ENCODE measurements at regions not wholly inside any gene's neighbourhood (a gene's known extent, or its start where the extent isn't known, plus 50 kb on each side); places are given as distances from the start of the nearest gene placed in this dataset.

GRCh38 chr3:72004749-72005292 lies 219.9 kb upstream of the PROK2 start:
- DNase-seq (ENCODE audit: low read depth), result no peak

- no peak for DNase-seq (ENCODE audit: low read depth)
Measured at GRCh38 chr3:72003936-72004335, 219.0 kb upstream of the PROK2 start.

- no peak for DNase-seq (ENCODE audit: low read depth)
Measured at GRCh38 chr3:72001758-72002157, 216.8 kb upstream of the PROK2 start.

GRCh38 chr3:71998995-71999673 lies 214.2 kb upstream of the PROK2 start:
- DNase-seq (ENCODE audit: low read depth), result peak; percentile 56

GRCh38 chr3:71997066-71997653 lies 212.2 kb upstream of the PROK2 start:
- DNase-seq (ENCODE audit: low read depth), result no peak

GRCh38 chr3:71994906-71995305 lies 210.0 kb upstream of the PROK2 start:
- DNase-seq (ENCODE audit: low read depth), result no peak

- DNase-seq (ENCODE audit: low read depth), result no peak
Measured at GRCh38 chr3:71994203-71994602, 209.3 kb upstream of the PROK2 start.

- no peak for DNase-seq (ENCODE audit: low read depth)
Measured at GRCh38 chr3:71991681-71992080, 206.7 kb upstream of the PROK2 start.

- no peak for DNase-seq (ENCODE audit: low read depth)
Measured at GRCh38 chr3:71991046-71991445, 206.1 kb upstream of the PROK2 start.

- no peak for DNase-seq (ENCODE audit: low read depth)
Measured at GRCh38 chr3:71990545-71990944, 205.6 kb upstream of the PROK2 start.

GRCh38 chr3:71989165-71989564 lies 204.2 kb upstream of the PROK2 start:
- DNase-seq (ENCODE audit: low read depth), result no peak

- DNase-seq (ENCODE audit: low read depth), result no peak
Measured at GRCh38 chr3:71987828-71988227, 202.9 kb upstream of the PROK2 start.

GRCh38 chr3:71987089-71987735 lies 202.3 kb upstream of the PROK2 start:
- no peak for DNase-seq (ENCODE audit: low read depth)

GRCh38 chr3:71986606-71987005 lies 201.7 kb upstream of the PROK2 start:
- DNase-seq (ENCODE audit: low read depth), result no peak

- no peak for DNase-seq (ENCODE audit: low read depth)
Measured at GRCh38 chr3:71984843-71985613, 200.1 kb upstream of the PROK2 start.

- no peak for DNase-seq (ENCODE audit: low read depth)
Measured at GRCh38 chr3:71983694-71984093, 198.7 kb upstream of the PROK2 start.

- DNase-seq (ENCODE audit: low read depth), result peak; percentile 97
Measured at GRCh38 chr3:71982506-71983258, 197.7 kb upstream of the PROK2 start.

- DNase-seq (ENCODE audit: low read depth), result no peak
Measured at GRCh38 chr3:71979175-71979574, 194.2 kb upstream of the PROK2 start.

GRCh38 chr3:71978150-71978721 lies 193.3 kb upstream of the PROK2 start:
- peak; percentile 70 for DNase-seq (ENCODE audit: low read depth)

- no peak for DNase-seq (ENCODE audit: low read depth)
Measured at GRCh38 chr3:71977525-71977924, 192.6 kb upstream of the PROK2 start.

- no peak for DNase-seq (ENCODE audit: low read depth)
Measured at GRCh38 chr3:71975573-71975972, 190.6 kb upstream of the PROK2 start.

Measured in renal cortical epithelial cell (primary cell).